ENCODE measurements at regions not wholly inside any gene's neighbourhood (a gene's known extent, or its start where the extent isn't known, plus 50 kb on each side); places are given as distances from the start of the nearest gene placed in this dataset.
A peak's percentile ranks its signal among the peaks of the same experiment; 100 is the strongest.

GRCh38 chr6:126779331-126779730, 339.1 kb upstream of the RSPO3 start:
- H3K4me3 Mint-ChIP-seq: peak overlapping the region; percentile 40
- Histone ChIP-seq H3K79me2 (ENCODE audit: low read depth) (no peaks in the 10 kb centered on the region), H3K4me2 (no peak overlapping the region), H3K4me3 (no peak overlapping the region), H3F3A (ENCODE audit: low read depth) (no peaks in the 10 kb centered on the region), H3K9ac (no peak overlapping the region), H3K9me3 (ENCODE audit: low read depth) (no peaks in the 10 kb centered on the region), H3K27ac (no peak overlapping the region), H3K27me3 (no peaks in the 10 kb centered on the region), H2AFZ (replicated peaks) (no peak overlapping the region), H3K4me1 (peaks cover 11% of the 10 kb centered on the region), H3K36me3 (no peaks in the 10 kb centered on the region), H4K20me1 (ENCODE audit: low read depth) (no peaks in the 10 kb centered on the region)
- H3K9me3 Mint-ChIP-seq: no peaks in the 10 kb centered on the region
- no peaks in the 10 kb centered on the region for H3K36me3 Mint-ChIP-seq
- H3K4me1 Mint-ChIP-seq: peaks cover 54% of the 10 kb centered on the region
- TF ChIP-seq CTCF (IDR thresholded peaks at IDR 0.05): no peak
- TF ChIP-seq EZH2phosphoT487 (IDR thresholded peaks at IDR 0.05): no peak
- TF ChIP-seq EZH2 (IDR thresholded peaks at IDR 0.05): no peak
- no peak for DNase-seq (ENCODE audit: low spot score)
- H3K27ac Mint-ChIP-seq: peak overlapping the region; percentile 6
- no peaks in the 10 kb centered on the region for H3K27me3 Mint-ChIP-seq (ENCODE audit: insufficient read depth, low read depth)

GRCh38 chr6:126781582-126781981, 336.9 kb upstream of the RSPO3 start:
- H3K4me3 ChIP-seq: no peak overlapping the region
- H3K27me3 ChIP-seq: no peaks in the 10 kb centered on the region
- no peak overlapping the region for H3K4me3 Mint-ChIP-seq
- no peak overlapping the region for H3K9ac ChIP-seq
- H3K36me3 ChIP-seq: no peaks in the 10 kb centered on the region
- TF ChIP-seq EZH2phosphoT487 (IDR thresholded peaks at IDR 0.05) (no peak), EZH2 (IDR thresholded peaks at IDR 0.05) (no peak), CTCF (IDR thresholded peaks at IDR 0.05) (no peak)
- no peak overlapping the region for H3K27ac Mint-ChIP-seq
- no peaks in the 10 kb centered on the region for H4K20me1 ChIP-seq (ENCODE audit: low read depth)
- H3K4me1 ChIP-seq: peaks cover 3% of the 10 kb centered on the region
- no peaks in the 10 kb centered on the region for H3K79me2 ChIP-seq (ENCODE audit: low read depth)
- peak; percentile 22 for DNase-seq (ENCODE audit: low spot score)
- H3K9me3 ChIP-seq (ENCODE audit: low read depth): no peaks in the 10 kb centered on the region
- no peaks in the 10 kb centered on the region for H3K9me3 Mint-ChIP-seq
- no peak overlapping the region for H3K4me2 ChIP-seq
- H3K27ac ChIP-seq: no peak overlapping the region
- no peak overlapping the region for H2AFZ ChIP-seq (replicated peaks)
- peaks cover 45% of the 10 kb centered on the region for H3K4me1 Mint-ChIP-seq
- H3F3A ChIP-seq (ENCODE audit: low read depth): no peaks in the 10 kb centered on the region
- no peaks in the 10 kb centered on the region for H3K36me3 Mint-ChIP-seq
- H3K27me3 Mint-ChIP-seq (ENCODE audit: insufficient read depth, low read depth): no peaks in the 10 kb centered on the region

GRCh38 chr6:126784161-126784790, 334.2 kb upstream of the RSPO3 start:
- H3K27me3 ChIP-seq: no peaks in the 10 kb centered on the region
- no peak for TF ChIP-seq EZH2 (IDR thresholded peaks at IDR 0.05)
- no peak for TF ChIP-seq EZH2phosphoT487 (IDR thresholded peaks at IDR 0.05)
- H3K27ac Mint-ChIP-seq: no peak overlapping the region
- no peak overlapping the region for H3K4me3 ChIP-seq
- no peaks in the 10 kb centered on the region for H3K79me2 ChIP-seq (ENCODE audit: low read depth)
- H3K27ac ChIP-seq: no peak overlapping the region
- peaks cover 4% of the 10 kb centered on the region for H3K9me3 Mint-ChIP-seq
- H3K4me2 ChIP-seq: no peak overlapping the region
- no peaks in the 10 kb centered on the region for H3K36me3 ChIP-seq
- H3F3A ChIP-seq (ENCODE audit: low read depth): no peaks in the 10 kb centered on the region
- no peaks in the 10 kb centered on the region for H3K9me3 ChIP-seq (ENCODE audit: low read depth)
- H3K4me1 ChIP-seq: peaks cover 3% of the 10 kb centered on the region
- no peak for DNase-seq (ENCODE audit: low spot score)
- peaks cover 29% of the 10 kb centered on the region for H3K4me1 Mint-ChIP-seq
- H2AFZ ChIP-seq (replicated peaks): no peak overlapping the region
- H3K9ac ChIP-seq: no peak overlapping the region
- no peaks in the 10 kb centered on the region for H4K20me1 ChIP-seq (ENCODE audit: low read depth)
- H3K4me3 Mint-ChIP-seq: no peak overlapping the region
- H3K36me3 Mint-ChIP-seq: no peaks in the 10 kb centered on the region
- H3K27me3 Mint-ChIP-seq (ENCODE audit: insufficient read depth, low read depth): no peaks in the 10 kb centered on the region

- no peak overlapping the region for H3K27ac Mint-ChIP-seq
- H3K4me3 Mint-ChIP-seq: no peak overlapping the region
- no peaks in the 10 kb centered on the region for H3K79me2 ChIP-seq (ENCODE audit: low read depth)
- H3K36me3 Mint-ChIP-seq: no peaks in the 10 kb centered on the region
- no peaks in the 10 kb centered on the region for H3K27me3 ChIP-seq
- no peaks in the 10 kb centered on the region for H3F3A ChIP-seq (ENCODE audit: low read depth)
- no peak for DNase-seq (ENCODE audit: low spot score)
- H3K4me1 Mint-ChIP-seq: peaks cover 16% of the 10 kb centered on the region
- H3K4me3 ChIP-seq: no peak overlapping the region
- no peak for TF ChIP-seq CTCF (IDR thresholded peaks at IDR 0.05)
- TF ChIP-seq EZH2 (IDR thresholded peaks at IDR 0.05): no peak
- no peak for TF ChIP-seq EZH2phosphoT487 (IDR thresholded peaks at IDR 0.05)
- no peaks in the 10 kb centered on the region for H3K27me3 Mint-ChIP-seq (ENCODE audit: insufficient read depth, low read depth)
- H3K9ac ChIP-seq: no peak overlapping the region
- peaks cover 4% of the 10 kb centered on the region for H3K9me3 Mint-ChIP-seq
- no peaks in the 10 kb centered on the region for H4K20me1 ChIP-seq (ENCODE audit: low read depth)
- no peak overlapping the region for H3K4me2 ChIP-seq
- H3K9me3 ChIP-seq (ENCODE audit: low read depth): no peaks in the 10 kb centered on the region
- no peak overlapping the region for H3K27ac ChIP-seq
- H3K4me1 ChIP-seq: peaks cover 3% of the 10 kb centered on the region
- H3K36me3 ChIP-seq: no peaks in the 10 kb centered on the region
- H2AFZ ChIP-seq (replicated peaks): no peak overlapping the region
Measured at GRCh38 chr6:126786262-126786661, 332.2 kb upstream of the RSPO3 start.

Data from neural progenitor cell (in vitro differentiated cells).